GM12864 (cell line): ENCODE measurements at regions not wholly inside any gene's neighbourhood (a gene's known extent, or its start where the extent isn't known, plus 50 kb on each side); places are given as distances from the start of the nearest gene placed in this dataset.

Source experiments
- DNase-seq: peaks from one replicate; pipeline ENCODE4 v3.0.0-alpha.2; 2011; ENCODE audit warnings: low read depth
- H3K4me3 ChIP-seq: 2 replicates; pipeline ENCODE4 v1.5.1; 2011; ENCODE audit warnings: mild to moderate bottlenecking, low read depth, low read length, control low read depth
- CTCF ChIP-seq: IDR thresholded peaks from 2 replicates; pipeline ENCODE4 v1.5.1; 2011; ENCODE audit warnings: low read depth, mild to moderate bottlenecking, moderate library complexity, low read length, control low read depth, inconsistent platforms; ENCODE audit errors: missing control alignments

- no peak for TF ChIP-seq CTCF
- no peak overlapping the region for H3K4me3 ChIP-seq
- DNase-seq: no peak
Observed at GRCh38 chr14:35971965-35972630, 146.0 kb downstream of the BRMS1L start.

- H3K4me3 ChIP-seq: no peak overlapping the region
- no peak for TF ChIP-seq CTCF
- no peak for DNase-seq
Observed at GRCh38 chr14:35969310-35969709, 143.2 kb downstream of the BRMS1L start.

GRCh38 chr14:35965400-35965799 lies 139.3 kb downstream of the BRMS1L start:
- H3K4me3 ChIP-seq: no peak overlapping the region
- TF ChIP-seq CTCF: no peak
- no peak for DNase-seq

GRCh38 chr14:35964697-35965286 lies 138.7 kb downstream of the BRMS1L start:
- TF ChIP-seq CTCF: no peak
- no peak overlapping the region for H3K4me3 ChIP-seq
- DNase-seq: no peak

GRCh38 chr14:35963209-35963608 lies 137.1 kb downstream of the BRMS1L start:
- H3K4me3 ChIP-seq: no peak overlapping the region
- no peak for DNase-seq
- peak; percentile 52 for TF ChIP-seq CTCF

GRCh38 chr14:35961697-35962274 lies 135.6 kb downstream of the BRMS1L start:
- no peak for TF ChIP-seq CTCF
- no peak for DNase-seq
- H3K4me3 ChIP-seq: no peak overlapping the region
